ENCODE measurements at regions not wholly inside any gene's neighbourhood (a gene's known extent, or its start where the extent isn't known, plus 50 kb on each side); places are given as distances from the start of the nearest gene placed in this dataset.

DNA sequence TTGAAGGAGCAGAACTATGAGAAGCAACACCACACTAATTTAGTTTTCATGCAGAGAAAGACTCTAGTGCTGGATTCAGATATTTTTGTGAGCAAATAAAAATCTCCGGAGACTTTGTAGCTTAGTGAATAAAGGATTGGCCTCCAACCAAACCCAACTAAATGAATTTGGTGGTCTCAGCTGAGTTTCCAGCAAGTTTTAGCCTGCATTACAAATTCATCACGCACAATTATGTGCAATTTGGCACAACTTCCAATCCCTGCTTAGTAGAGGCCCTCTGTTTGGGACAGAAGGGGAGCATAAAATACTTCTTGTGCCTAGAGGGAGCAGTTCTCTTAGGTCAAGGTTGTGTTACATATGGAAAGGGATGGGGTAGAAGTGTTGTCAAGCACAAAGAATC lies 112.3 kb upstream of the ADAMTSL1 start:
- no peak overlapping the region for H3K4me3 Mint-ChIP-seq
- H3K4me1 Mint-ChIP-seq = no peaks in the 10 kb centered on the region
- no peak for DNase-seq
- no peak overlapping the region for H3K27ac Mint-ChIP-seq
- no peaks in the 10 kb centered on the region for H3K9me3 Mint-ChIP-seq
- H3K36me3 Mint-ChIP-seq (ENCODE audit: low read depth) = no peaks in the 10 kb centered on the region
- no peaks in the 10 kb centered on the region for H3K27me3 Mint-ChIP-seq
- intact Hi-C loops (cut with micrococcal nuclease) = no loop called here

DNA sequence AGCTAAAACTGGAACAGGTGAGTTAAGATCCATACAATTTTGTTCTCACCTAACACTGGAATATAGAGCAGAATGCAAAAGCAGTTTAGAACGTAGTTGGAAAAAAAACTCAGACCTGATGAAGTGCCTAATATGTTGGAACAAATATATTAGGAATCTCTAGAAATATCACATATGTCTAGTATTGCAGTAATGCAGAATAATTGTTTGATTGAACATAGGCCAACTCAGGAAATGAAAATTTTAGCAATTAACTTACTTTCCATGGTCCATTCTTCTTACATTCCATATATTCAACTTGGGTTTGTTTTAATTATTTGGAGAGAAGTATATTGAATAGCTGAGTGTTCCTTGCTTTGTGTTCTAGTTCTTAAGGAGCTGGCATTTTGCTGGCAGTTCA lies 111.8 kb upstream of the ADAMTSL1 start:
- no peaks in the 10 kb centered on the region for H3K36me3 Mint-ChIP-seq (ENCODE audit: low read depth)
- no peak overlapping the region for H3K4me3 Mint-ChIP-seq
- DNase-seq = no peak
- no peaks in the 10 kb centered on the region for H3K27me3 Mint-ChIP-seq
- H3K9me3 Mint-ChIP-seq = no peaks in the 10 kb centered on the region
- no peak overlapping the region for H3K27ac Mint-ChIP-seq
- intact Hi-C loops (cut with micrococcal nuclease) = no loop called here
- no peaks in the 10 kb centered on the region for H3K4me1 Mint-ChIP-seq

DNA sequence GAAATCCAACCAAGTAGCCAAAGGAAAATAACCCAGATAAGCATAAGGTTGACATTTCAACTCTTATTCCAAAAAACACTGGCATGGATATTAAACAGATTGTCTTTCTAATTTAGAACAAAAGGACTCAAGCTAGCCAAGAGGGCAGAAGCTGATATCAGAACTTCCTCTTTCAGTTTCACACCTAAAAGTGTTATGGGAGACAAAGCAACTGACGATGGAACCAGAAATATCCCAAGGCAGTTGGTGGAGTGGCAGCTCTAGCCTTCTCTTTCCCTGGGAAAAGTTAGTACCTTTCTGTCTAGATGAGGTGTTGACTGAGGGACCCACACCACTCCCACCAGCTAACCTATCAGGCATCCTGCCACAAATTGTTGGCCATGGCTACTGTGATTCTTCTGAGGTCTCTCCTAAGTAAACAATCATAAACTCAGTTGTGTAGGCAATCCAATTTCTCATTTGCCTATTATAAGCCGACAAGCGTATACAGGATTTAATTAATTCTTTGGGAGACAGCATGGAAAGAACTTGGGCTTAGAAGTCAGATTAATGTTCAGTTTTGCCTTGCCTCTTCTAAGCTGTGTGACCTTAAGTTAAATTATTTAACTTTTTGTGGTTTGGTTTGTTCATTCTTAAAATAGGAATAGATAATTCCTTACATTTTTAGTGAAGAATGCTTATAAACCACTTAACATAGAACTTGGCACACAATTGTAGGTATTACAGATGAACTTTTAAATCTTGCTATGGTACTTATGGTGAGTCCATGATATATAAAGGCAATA lies 110.9 kb upstream of the ADAMTSL1 start:
- H3K4me3 Mint-ChIP-seq = no peak overlapping the region
- DNase-seq = no peak
- intact Hi-C loops (cut with micrococcal nuclease) = no loop called here
- H3K36me3 Mint-ChIP-seq (ENCODE audit: low read depth) = no peaks in the 10 kb centered on the region
- no peak overlapping the region for H3K27ac Mint-ChIP-seq
- H3K27me3 Mint-ChIP-seq = no peaks in the 10 kb centered on the region
- no peaks in the 10 kb centered on the region for H3K4me1 Mint-ChIP-seq
- no peaks in the 10 kb centered on the region for H3K9me3 Mint-ChIP-seq

DNA sequence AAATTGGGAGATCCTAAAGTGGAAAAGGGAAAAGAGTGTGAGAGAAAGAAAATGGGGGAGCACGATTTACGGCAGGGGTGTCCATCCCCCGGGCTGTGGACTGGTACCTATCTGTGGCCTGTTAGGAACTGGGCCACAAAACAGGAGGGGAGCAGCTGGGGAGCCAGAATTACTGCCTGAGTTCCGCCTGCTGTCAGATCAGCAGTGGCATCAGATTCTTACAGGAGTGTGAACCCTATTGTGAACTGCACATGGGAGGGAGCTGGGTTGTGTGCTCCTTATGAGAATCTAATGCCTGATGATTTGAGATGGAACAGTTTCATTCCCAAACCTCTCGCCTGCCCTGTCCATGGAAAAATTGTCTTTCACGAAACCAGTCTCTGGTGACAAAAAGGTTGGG lies 108.3 kb upstream of the ADAMTSL1 start:
- Mint-ChIP-seq H3K4me1 (no peaks in the 10 kb centered on the region), H3K9me3 (no peaks in the 10 kb centered on the region), H3K4me3 (no peak overlapping the region), H3K27ac (no peak overlapping the region), H3K36me3 (ENCODE audit: low read depth) (no peaks in the 10 kb centered on the region), H3K27me3 (no peaks in the 10 kb centered on the region)
- intact Hi-C loops (cut with micrococcal nuclease) = no loop called here
- no peak for DNase-seq

DNA sequence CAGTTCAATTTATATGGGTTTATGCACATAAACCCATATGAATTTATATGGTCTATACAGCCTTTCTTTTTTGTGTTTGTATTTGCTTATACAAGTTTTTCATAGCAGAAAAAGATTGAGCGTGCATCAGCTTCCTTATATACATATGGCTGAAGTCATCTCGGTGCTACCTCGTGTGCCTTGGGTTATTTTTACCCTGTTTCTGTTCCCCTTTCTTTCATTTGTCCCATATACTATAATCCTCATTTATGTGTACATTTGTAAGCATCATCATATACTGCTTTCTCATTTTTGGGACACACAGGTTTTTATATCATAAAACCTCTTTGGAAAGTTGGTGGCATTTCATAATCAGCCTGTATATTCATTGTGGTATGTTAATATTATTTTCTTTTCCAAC lies 107.8 kb upstream of the ADAMTSL1 start:
- no peaks in the 10 kb centered on the region for H3K27me3 Mint-ChIP-seq
- no peaks in the 10 kb centered on the region for H3K4me1 Mint-ChIP-seq
- no peaks in the 10 kb centered on the region for H3K36me3 Mint-ChIP-seq (ENCODE audit: low read depth)
- DNase-seq = no peak
- no peak overlapping the region for H3K27ac Mint-ChIP-seq
- H3K4me3 Mint-ChIP-seq = no peak overlapping the region
- H3K9me3 Mint-ChIP-seq = no peaks in the 10 kb centered on the region
- intact Hi-C loops (cut with micrococcal nuclease) = no loop called here

DNA sequence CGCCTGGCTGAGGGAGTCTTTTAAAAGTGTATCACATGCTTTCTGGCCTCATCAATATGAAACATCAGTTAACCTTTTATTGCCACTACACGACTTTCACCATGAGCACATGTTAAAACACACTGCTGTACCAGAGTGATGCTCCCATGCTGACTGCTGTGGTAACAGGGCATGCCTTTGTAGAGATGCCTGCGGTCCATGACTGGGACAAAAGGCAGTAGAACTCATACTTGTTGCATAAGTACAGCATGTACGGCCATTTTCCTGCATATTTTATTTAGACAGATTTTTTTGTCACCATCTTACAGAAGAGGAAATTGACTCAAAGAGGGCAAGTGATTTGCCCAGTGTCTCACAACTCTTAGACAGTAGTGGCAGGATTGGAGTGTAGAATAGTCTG lies 105.7 kb upstream of the ADAMTSL1 start:
- H3K4me1 Mint-ChIP-seq = no peaks in the 10 kb centered on the region
- no peak overlapping the region for H3K27ac Mint-ChIP-seq
- intact Hi-C loops (cut with micrococcal nuclease) = no loop called here
- no peaks in the 10 kb centered on the region for H3K9me3 Mint-ChIP-seq
- H3K36me3 Mint-ChIP-seq (ENCODE audit: low read depth) = no peaks in the 10 kb centered on the region
- no peak overlapping the region for H3K4me3 Mint-ChIP-seq
- DNase-seq = no peak
- no peaks in the 10 kb centered on the region for H3K27me3 Mint-ChIP-seq

DNA sequence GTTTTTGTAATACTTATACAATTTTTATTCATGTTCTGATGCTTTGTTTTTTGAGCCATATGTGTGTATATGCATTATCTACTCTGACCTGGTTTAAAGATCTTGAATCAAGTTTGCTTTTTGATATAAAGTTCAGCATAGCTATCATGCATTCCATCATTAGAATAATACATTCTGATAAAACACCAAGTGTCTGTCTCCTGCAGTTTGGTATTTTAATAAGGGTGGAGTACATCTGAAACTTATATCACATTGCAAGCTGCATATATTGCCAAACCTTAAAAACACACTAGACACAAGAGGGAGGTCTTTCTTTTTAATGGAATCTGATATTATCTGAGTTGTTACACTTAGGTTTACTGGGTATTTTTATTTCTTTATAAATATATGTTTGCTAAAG lies 102.8 kb upstream of the ADAMTSL1 start:
- Mint-ChIP-seq H3K4me3 (no peak overlapping the region), H3K27me3 (no peaks in the 10 kb centered on the region), H3K36me3 (ENCODE audit: low read depth) (no peaks in the 10 kb centered on the region), H3K27ac (no peak overlapping the region), H3K4me1 (no peaks in the 10 kb centered on the region), H3K9me3 (no peaks in the 10 kb centered on the region)
- DNase-seq = no peak
- intact Hi-C loops (cut with micrococcal nuclease) = no loop called here

DNA sequence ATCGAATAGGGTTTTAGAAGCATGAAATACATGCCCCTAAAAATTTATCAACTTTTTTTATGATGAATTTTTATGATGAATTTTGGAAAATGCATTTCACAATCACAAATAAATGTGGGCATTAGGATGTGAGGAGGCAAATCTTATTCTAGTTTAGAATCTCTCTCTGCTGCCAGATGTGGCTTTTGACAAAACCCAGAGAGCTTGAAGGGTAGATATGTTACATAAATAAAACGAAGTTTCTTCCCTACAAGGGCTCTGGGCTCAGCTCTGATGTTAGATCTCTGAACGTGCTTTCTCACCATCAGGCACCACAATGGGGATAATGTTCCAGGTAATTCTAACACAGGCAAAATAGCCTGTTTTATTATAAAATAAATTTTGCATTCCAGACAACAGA lies 102.3 kb upstream of the ADAMTSL1 start:
- H3K4me1 Mint-ChIP-seq = no peaks in the 10 kb centered on the region
- no peak overlapping the region for H3K4me3 Mint-ChIP-seq
- no peak overlapping the region for H3K27ac Mint-ChIP-seq
- H3K36me3 Mint-ChIP-seq (ENCODE audit: low read depth) = no peaks in the 10 kb centered on the region
- intact Hi-C loops (cut with micrococcal nuclease) = no loop called here
- DNase-seq = no peak
- no peaks in the 10 kb centered on the region for H3K9me3 Mint-ChIP-seq
- no peaks in the 10 kb centered on the region for H3K27me3 Mint-ChIP-seq

DNA sequence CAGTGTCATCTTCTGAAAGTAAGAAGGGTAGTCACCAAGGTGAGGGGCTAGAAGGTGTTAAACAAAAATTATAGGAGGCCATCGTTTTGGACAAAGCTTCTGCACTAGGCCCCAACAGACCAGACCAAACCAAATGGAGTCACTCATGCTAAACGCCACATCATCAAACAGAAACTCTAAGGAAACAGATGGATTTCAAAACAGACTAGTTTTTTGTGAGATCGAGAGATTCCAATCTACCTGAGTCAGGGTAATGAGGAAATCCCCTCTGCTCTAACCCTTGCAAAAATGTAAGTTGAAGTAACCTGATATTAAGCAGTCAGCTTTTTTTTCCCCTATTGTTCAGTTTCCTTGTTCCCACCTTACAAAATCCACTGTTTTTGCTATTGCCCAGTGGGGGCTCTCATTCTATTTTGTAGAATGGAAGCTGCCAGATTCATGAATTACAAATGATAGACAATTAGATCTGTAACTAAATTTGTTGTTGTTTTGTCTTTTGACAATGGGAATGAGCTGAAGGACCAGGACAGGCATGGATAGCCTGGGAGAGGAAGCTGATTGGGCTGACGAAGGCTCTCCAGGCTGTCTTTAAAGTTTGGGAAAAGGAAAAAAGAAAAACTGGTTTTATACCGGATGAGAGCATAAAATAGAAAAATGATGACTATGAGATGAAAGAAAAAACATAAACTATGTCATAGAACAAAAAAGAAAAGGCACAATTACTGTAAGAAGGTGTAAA lies 94.7 kb upstream of the ADAMTSL1 start:
- H3K36me3 Mint-ChIP-seq (ENCODE audit: low read depth) = no peaks in the 10 kb centered on the region
- H3K27me3 Mint-ChIP-seq = no peaks in the 10 kb centered on the region
- DNase-seq = no peak
- no peak overlapping the region for H3K27ac Mint-ChIP-seq
- intact Hi-C loops (cut with micrococcal nuclease) = no loop called here
- no peak overlapping the region for H3K4me3 Mint-ChIP-seq
- no peaks in the 10 kb centered on the region for H3K9me3 Mint-ChIP-seq
- no peaks in the 10 kb centered on the region for H3K4me1 Mint-ChIP-seq

DNA sequence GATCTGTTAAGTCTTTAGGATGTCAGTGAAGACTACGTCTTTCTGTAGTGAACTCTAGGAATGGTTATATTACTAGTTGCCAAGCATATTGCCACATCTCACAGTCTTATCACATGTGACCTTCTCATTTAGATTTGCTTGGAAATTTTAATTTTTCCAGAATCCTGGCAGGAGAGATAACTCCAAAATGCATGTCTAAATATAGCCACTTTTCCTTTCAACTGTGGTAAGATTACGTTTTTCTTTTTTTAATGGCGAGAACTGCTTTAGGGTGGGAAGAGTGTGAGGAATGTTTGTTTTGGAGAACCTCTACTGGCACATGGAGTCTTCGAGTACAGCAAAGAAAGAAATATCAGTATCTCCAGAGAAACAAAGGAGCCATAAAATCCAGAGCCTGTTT lies 91.7 kb upstream of the ADAMTSL1 start:
- no peaks in the 10 kb centered on the region for H3K4me1 Mint-ChIP-seq
- DNase-seq = no peak
- no peaks in the 10 kb centered on the region for H3K36me3 Mint-ChIP-seq (ENCODE audit: low read depth)
- H3K27ac Mint-ChIP-seq = no peak overlapping the region
- H3K9me3 Mint-ChIP-seq = no peaks in the 10 kb centered on the region
- intact Hi-C loops (cut with micrococcal nuclease) = no loop called here
- H3K27me3 Mint-ChIP-seq = no peaks in the 10 kb centered on the region
- no peak overlapping the region for H3K4me3 Mint-ChIP-seq

DNA sequence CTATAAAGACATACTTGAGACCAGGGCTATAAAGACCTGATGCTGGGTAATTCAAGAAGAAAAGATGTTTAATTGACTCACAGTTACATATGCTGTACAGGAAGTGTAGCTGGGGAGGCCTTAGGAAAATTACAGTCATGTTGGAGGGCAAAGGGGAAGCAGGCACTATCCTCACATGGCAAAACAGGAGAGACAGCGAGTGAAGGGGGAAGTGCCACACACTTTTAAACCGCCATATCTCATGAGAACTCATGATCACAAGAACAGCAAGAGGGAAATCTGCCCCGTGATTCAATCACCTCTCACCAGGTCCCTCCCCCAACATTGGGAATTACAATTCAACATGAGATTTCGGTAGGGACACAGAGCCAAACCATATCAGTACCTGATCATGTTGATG lies 89.9 kb upstream of the ADAMTSL1 start:
- Mint-ChIP-seq H3K9me3 (no peaks in the 10 kb centered on the region), H3K27ac (no peak overlapping the region), H3K4me3 (no peak overlapping the region), H3K27me3 (no peaks in the 10 kb centered on the region), H3K36me3 (ENCODE audit: low read depth) (no peaks in the 10 kb centered on the region), H3K4me1 (no peaks in the 10 kb centered on the region)
- no peak for DNase-seq
- intact Hi-C loops (cut with micrococcal nuclease) = no loop called here

DNA sequence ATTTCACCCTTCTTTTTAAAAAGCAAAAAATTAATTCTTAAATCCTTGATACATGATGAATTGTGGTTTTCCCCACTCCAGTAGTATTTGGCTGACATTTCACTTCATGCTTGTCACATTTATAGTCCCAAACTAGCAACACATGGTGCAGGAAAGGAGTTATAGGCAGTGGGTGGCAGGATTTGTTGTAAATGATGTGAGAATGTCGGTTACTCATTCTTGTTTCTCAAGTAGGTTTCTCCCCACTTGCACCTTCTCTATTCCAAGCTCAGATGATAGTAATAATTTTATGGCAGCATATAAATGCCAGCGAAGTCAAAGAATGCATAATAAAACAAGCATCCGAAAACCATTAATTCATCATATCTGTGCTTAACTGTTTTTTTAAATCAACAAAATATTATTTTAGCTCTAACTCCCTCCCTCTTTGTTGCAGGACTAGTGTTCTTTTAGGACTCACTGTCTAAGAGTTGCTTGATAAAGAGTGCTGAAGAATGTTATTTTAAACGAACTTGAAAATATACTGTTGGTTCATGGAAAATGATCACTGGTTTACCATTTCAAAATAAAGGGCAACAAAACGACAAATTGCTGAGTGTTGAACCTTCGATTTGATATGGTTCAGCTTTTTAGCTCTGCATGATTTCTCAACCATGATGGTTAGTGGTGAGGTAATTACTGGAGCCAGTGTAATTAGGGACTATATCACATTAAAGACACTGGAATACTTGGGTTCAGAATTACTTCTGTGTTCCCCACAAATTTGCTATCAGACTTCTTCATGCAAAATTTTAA lies 88.1 kb upstream of the ADAMTSL1 start:
- no peak overlapping the region for H3K4me3 Mint-ChIP-seq
- H3K4me1 Mint-ChIP-seq = no peaks in the 10 kb centered on the region
- H3K36me3 Mint-ChIP-seq (ENCODE audit: low read depth) = no peaks in the 10 kb centered on the region
- H3K27me3 Mint-ChIP-seq = no peaks in the 10 kb centered on the region
- no peaks in the 10 kb centered on the region for H3K9me3 Mint-ChIP-seq
- no peak overlapping the region for H3K27ac Mint-ChIP-seq
- intact Hi-C loops (cut with micrococcal nuclease) = no loop called here
- no peak for DNase-seq

DNA sequence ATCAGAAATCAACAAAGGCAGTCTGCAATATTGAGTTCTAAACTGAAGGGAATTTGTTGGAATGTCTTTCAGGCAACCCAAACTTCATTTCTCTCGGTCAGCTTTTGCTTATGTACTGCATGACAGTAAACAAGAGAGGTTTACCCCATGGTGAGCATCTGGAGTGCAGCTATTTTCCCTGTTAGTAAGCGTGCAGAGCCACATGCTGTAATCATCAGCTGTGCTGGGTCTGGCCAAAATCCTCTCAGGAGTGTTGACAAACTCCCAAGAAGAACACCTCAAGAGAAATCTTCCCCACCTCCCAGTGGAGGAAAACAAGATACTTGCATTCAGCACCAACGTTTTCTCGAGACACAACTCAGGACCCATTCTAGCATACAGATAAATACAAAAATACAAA lies 83.6 kb upstream of the ADAMTSL1 start:
- no peak for DNase-seq
- Mint-ChIP-seq H3K4me3 (no peak overlapping the region), H3K4me1 (no peaks in the 10 kb centered on the region), H3K27me3 (no peaks in the 10 kb centered on the region), H3K36me3 (ENCODE audit: low read depth) (no peaks in the 10 kb centered on the region), H3K27ac (no peak overlapping the region), H3K9me3 (no peaks in the 10 kb centered on the region)
- intact Hi-C loops (cut with micrococcal nuclease) = no loop called here
